Stimulated activated CD4-positive, alpha-beta T cell treated with anti-CD3 and anti-CD28 coated beads, Interleukin-15, amount 100 ng/mL, for 24 hours (primary cell): ENCODE measurements at regions not wholly inside any gene's neighbourhood (a gene's known extent, or its start where the extent isn't known, plus 50 kb on each side); places are given as distances from the start of the nearest gene placed in this dataset.
"Not testable (repeated sequence)": the region's sequence is repeated elsewhere in the genome, so short reads cannot be mapped to it uniquely, and the experiment has no call there.

Experiments
- DNase-seq: peaks from one replicate; pipeline ENCODE4 v3.0.0-alpha.2; 2020

DNA sequence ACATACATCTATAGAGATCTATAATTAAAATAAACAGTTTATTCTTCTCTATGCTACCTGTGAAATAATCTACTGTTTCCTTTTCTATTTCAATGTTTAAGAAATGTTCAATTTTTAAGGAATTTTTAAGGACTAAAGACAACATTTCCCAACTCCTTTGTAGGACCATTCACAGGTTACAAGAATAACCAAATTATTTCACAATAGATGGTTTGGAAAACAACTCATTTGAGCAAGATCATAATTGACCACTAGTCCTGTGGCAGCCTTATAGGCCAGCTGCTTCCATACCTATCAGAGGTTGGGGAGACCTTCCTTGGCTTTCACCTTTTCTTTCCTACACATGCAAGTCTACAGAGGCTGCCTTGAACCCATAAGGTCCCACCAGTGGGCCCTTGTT, 193.7 kb downstream of the TTC39B start:
- DNase-seq = no peak

DNA sequence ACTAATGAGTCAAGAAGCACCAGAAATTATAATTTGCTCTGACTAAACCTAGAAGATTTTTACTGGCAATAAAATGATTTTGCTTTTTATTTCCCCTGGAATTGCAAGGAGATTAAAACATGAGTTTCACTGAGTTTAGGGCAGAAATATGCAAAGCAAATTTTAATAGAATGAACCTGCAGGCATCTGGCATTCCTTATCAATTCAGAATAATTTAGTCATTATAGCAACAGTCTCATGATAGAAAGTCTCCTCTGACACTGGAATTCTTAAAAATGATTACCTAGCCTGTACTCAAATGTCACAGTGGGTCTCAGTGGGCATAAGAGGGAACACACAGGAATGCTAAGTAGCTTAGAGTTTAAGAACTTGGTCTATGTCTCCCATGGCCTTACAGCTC, 195.9 kb downstream of the TTC39B start:
- no peak for DNase-seq

DNA sequence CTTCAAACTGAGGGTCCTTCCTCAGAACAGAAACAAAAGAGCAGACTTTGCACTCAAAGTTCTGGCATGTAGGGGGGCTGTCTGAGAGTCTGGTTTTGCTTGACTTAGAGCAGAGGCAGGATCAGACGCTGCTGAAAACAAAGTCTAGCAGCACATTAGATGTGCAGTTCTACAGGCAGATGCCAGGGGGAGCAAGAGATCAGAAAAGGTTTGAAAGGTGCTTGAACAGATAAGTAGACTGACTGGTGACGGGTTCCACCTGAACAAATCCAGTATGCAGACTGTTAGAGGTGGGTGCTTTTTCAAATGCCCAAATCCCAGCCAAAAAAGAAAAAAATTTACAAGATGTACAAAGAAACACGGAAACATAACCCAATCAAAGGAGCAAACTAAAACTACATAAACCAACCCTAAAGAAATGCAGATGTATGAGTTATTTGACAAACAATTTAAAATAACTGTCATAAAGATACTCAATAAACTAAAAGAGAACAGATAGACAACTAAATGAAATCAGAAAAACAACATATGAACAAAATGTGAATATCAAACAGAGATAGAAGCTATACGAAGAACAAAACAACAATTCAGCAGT, 194.7 kb upstream of the FREM1 start:
- DNase-seq = peak; percentile 45

DNA sequence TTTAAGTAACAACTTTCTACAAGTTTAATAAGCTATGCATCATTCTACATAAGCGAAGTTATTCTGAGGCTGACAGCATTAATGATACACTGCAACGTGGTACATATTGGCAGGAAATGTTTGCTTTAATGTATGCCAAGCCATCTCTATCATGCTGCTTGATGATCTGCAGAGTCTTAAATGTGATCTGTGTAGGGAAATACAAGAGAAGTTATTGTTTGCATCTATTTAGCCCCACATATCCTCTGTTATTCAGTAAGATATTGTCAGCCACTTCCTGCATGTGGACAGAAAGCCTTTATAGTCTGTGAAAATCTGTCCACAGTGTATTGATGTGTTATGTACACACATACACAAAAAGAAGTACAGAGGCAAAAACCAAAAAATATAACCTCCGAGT, 193.1 kb upstream of the FREM1 start:
- DNase-seq = no peak

DNA sequence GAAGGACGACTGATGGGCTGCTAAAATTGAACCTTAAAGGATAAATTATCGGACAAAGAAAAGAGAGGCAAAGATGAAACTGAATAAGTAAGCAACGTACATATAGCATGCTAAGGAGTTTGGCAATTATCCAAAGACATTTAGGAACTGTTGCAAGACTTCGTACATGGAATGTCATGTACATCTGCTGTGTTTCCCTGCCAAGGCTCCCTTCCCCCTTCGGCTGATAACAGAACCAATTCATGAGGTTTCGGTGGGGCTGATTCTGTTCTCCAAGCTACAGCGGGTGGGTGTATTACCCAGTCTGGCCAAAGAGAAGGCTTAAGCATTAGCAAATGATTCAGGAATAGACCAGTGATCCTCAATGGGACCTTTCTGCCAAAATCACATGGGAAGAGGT, 190.9 kb upstream of the FREM1 start:
- no peak for DNase-seq

DNA sequence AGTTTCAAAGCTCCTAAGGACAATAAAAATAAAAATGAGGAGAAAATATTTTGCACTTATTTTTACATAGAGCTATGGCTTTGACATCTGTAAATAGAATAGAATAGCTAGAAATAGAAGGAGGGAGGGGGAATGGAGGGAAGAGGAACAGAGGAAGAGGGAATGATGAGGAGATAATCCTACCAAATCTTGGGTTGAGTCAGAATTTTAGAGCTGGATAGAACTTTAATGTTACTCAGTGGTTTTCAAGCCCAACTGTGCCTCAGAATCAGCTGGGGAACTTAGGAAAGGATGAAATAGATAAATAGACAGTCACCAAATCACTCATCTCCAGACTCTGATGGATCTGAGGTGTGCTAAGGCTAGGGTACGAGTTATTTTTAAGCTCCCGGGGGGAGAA, 190.3 kb upstream of the FREM1 start:
- no peak for DNase-seq

DNA sequence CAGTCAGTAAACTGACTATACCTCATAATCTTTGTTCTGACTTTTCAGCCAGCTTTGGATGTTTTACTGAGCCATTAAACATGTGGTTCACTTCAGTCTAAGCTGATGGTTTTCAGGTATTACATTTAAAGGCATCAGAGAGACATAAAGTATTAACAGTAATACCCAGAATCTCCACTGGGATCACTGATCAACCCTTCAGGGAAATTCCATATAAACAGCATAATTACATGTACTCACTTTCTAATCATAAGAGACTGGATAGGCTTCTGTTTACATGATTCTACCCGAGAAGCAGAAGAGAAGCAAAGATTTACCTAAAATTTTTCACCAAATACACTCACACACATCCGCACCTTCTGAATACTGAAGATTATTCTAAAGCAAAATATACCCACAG, 186.7 kb upstream of the FREM1 start:
- no peak for DNase-seq

DNA sequence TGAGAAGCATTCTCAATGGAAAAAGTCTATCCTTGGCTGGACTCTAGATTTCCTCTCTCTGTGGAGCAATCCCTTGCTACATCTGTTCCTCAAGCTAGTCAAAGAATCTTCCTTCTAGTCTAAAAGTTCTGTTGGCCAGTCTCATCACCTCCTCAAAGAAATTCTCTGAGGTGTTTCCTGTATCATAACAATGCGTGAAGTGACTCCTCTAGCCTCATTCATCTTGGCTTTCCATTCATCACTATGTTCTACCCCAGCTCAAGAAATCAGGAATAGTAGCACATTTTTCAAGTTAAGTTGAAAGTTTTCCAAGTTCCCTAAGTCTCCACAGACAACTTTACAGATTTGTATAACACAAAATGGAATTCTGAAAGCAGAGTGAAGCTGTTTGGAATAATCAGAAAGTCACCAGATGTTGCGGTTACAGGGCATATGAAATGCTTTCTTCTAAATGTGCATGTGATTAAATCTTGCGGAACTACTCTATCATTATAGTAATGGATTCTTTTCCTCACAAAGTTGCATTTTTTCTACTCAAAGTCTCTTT, 176.6 kb upstream of the FREM1 start:
- no peak for DNase-seq

DNA sequence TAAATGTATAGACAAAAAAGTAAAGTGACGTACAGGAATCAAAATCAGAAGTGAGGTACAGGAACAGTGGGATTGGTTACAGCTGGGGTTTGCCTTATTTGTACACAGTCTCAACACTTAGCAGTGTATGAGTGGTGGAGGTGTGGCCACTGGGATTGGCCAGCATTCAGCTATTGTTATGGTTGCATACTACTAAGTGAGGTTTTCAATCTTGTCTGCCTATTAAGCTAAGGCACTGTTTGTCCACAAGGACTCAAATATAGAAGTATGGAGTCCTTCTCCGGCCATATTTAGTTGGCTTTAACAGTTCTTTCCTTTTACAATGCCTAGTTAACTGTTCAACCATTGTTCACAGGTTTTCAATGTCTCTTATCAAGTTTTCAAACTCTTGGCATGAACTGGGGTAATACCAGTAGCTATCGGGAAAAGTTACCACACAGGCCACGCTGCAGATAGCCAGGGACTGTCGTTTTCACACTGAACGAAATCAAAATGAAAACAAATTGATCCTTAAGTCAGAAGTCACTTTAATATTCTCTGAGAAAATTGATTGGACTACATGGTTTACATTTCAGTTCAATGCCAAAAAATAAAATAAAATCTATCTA, 176.0 kb upstream of the FREM1 start:
- DNase-seq = no peak

DNA sequence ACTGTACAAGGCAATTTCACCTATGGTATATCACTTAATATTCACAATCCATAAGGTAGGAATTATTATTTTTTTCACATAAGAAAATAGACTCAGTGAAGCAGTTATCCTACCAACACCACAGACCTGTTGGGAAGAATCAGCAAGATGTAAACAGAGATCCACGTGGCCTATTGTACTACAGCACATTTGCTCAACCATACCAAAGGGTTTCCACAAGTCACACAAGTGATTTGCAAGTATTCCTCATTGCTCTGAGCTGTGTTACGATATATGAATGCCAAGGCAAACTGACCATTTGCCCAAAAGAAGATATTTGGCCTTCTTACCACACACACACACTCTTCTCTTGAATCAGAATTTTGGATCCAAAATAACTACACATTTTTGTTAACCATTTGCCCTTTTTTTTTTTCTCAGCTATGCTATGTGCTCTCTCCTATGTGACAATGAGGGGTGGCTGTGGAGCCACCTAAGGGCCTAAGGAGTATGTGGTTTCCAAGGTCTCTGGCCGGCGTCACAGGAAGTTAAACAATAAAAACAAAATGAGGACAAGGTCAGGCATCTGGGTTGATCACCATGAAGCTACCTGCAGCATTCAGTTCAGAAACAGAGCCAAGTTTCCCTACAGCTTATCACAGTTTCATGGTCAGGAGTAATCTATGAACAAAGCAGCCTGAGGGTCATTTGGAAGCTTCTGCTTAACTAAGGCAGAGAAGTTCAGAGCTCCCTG, 171.0 kb upstream of the FREM1 start:
- no peak for DNase-seq

DNA sequence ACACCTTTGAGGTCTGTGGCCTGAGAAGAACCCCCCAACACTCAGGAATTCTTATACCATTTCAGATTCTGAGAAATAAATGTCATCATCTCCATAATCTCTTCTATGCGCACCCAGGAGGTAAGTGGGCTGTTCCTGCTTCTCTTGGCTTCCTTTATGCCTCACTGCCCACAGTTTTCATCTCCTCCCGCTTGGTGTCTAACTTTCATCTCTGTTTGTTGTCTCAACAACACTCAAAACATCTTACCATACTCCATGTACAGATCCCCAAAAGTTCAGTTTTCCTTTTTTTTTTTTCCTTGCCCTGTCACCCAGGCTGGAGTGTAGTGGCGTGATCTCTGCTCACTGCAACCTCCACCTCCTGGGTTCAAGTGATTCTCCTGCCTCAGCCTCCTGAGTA, 170.2 kb upstream of the FREM1 start:
- DNase-seq = no peak

DNA sequence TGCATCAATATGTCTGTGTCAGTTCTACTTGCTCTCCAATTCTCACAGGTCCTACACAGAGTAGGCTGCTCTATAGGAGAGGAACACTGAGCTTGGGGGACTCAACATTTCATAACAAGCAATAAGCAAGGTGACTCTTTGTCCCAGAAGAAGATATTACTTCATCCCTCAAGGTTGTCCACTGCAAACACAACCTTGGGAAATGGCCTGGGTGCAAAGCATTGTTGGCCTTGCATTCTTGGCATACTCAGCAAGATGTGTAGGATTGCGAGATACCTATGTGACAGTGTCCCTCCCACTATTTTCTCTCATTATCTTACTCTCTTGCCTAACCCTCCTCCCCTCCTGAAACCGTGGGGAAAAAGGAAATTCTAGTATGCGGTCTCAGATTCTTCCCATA, 169.8 kb upstream of the FREM1 start:
- DNase-seq = no peak

DNA sequence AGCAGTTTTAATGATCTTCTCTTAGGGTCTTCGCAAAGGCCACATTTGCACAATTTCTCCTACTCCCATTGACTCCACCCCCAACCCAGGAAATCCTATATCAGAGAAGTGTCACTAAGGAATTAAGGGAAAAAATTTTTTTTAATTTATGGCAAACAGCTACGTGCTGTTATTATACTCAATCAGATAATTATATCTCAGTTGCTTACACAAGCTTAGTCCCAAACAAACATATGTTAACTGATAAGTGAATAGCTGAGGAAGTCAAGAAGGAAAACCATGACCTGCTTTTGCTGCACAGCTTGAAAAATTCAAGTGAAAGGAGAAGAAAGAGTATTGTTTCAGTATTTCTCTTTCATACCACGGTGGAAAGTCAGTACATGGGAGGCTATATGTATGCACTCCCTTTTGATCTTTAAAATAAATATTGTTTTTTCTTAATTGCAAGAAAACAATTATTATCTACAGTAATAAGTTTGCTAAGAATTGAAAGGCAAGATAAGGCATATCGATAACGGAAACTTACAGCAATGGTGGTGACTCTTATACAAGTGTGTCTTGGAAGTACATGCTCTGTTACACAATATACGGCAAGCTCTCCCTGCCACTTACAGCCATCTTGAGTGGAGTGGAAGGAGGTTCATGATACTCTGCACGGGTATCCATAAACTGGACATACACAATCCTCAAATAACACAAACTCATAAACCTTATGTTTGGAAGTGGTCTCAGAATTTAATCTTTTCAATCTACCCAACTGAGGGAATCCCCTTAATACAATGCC, 167.9 kb upstream of the FREM1 start:
- no peak for DNase-seq

DNA sequence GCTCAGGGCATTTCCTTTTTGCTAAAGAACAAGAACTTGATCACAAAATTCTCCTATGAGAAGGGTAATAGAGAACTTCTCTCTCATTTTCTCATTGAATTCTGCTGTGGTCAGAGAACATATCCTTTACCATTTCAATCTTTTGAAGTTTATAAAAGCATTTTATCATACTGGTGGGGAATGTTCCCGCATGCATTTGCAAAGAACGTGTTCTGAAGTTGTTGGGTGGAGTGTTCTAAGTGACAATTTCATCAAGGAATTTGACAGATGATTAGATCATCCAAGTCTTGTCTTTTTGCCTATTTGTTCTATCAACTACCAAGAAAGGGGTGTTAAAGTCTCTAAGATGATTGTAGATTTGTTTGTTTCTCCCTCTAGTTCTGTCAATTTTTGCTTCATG, 163.4 kb upstream of the FREM1 start:
- DNase-seq = no peak

DNA sequence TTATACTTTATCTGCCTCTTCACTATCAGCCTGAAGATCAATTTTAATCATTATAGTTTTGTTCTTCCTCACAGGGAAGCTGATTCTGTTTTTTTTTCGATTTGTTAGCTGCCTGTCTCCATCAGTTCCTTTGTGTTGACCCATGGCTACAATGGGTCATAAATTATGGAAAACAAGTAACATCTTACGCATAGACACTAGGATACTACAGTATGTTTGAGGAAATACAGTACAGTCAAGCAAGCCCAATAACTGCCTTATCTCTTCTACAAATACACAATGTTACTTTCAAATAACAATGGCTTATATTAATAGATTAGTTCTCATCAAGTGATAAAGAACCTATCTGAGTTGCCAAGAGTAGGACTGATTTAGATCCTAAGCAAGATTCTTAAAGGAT, 160.5 kb upstream of the FREM1 start:
- DNase-seq = no peak

DNA sequence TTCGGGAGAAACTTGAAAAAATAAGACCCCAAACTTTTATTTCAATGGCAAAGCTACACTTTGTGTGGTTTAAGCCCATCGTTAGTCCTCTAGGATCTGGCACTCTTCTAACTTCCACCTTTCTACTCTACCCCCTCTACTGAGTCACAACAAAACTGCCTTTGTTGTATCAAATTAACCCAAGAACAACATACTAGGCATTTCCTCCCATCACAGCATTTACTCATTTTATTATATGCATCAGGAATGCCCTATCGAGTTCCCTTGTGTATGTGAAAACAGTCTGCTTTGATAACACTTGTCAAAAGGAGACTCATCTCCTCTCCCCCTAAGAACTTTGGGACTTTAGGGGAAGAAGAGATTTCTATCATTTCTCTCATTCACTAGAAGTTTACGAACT, 158.9 kb upstream of the FREM1 start:
- no peak for DNase-seq

DNA sequence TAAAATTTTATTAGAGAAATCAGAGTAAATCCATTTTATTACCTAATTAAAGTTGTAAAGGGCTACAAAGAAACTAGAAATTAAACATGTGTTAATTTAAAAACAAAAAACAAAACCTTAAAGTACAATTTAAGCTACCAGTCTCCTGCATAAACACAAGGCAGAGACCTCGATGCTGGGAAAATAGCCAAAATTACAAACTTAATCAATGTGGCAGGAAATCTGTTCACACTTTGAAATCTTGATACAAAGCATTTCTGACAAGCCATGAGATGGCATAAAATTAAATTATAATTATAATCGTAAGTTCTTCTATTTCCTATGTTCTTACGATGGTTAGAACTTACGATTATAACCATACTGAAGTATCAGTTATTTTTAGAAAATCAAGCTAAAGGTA, 158.0 kb upstream of the FREM1 start:
- DNase-seq = no peak

DNA sequence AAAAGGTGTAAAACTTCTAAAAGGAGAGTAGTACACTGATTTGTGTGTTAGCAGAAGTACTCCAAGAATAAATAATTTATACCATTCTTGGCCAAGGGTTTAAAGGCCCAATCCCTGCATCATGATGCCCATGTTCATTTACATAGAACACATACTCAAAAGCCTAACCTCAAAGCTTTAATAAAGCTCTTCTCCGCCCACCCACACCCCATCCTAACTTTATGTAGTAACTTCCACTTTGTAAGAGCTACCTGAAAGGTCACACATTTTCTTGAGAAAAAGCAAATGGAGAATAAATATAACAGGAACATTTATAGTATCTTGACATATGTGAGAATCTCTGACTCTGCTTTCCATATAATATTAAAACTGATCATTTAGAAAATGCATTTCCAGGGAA, 148.8 kb upstream of the FREM1 start:
- DNase-seq = no peak

DNA sequence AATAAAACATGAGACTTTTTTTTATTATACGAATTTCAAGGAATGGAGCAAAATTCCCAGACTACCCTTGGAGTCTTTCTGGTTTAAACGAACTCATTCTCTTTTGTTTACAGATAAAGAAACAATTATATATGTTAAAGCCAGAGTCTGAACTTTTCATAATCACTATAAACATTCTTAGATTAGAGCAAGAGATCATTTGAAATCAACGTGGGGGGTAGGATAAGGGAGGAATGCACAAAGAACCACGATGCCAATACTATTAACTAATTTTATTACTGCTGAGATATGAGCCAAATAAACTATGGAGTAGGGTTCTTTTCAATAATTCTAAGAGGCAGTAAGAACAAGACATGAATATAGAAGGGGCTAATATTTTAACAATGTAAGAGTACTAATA, 148.0 kb upstream of the FREM1 start:
- DNase-seq = no peak

DNA sequence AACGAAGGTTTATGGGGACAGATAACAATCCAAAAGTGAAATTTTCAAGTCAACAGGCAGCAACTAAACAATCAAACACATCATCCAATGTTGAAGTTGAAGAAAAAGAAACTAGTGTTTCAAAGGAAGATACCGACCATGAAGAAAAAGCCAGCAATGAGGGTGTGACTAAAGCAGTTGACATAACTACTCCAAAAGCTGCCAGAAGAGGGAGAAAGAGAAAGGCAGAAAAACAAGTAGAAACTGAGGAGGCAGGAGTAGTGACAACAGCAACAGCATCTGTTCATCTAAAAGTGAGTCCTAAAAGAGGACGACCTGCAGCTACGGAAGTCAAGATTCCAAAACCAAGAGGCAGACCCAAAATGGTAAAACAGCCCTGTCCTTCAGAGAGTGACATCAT, 145.1 kb upstream of the FREM1 start:
- not testable (repeated sequence) for DNase-seq

DNA sequence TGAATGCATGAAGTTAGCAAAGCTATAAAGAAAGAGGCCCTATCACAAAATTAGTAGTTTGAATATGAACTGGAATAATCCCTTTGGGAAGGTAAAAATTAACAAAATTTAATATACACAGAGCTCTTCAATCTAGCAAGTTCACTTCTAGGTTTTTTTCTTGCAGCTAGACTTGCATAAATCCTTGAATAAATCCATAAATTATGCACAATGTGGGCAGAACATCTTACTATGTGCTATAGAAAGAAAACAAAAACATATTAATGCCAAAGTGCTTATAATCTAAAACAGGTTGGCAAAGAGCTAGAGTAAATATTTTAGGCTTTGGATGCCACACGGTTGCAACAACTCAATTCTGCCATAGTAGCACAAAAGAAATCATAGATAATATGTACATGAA, 138.5 kb upstream of the FREM1 start:
- no peak for DNase-seq

DNA sequence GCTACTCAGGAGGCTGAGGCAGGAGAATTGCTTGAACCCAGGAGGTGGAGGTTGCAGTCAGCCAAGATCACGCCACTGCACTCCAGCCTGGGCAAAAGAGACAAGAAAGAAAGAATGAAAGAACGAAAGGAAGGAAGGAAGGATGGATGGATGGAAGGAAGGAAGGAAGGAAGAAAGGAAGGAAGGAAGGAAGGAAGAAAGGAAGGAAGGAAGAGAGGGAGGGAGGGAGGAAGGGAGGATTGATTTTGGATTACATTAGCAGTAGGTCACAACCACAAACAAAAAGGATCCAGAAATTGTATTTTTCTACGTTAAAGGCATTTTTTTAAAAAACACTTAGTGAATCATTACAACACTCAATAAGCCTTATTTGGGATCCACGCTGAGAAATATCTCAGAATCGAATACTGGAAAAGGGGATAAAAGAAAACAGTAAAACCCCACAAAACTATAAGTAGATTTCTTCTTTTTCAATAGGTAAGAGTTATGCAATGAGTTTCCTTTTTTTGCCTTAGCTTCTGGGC, 136.9 kb upstream of the FREM1 start:
- DNase-seq = no peak

DNA sequence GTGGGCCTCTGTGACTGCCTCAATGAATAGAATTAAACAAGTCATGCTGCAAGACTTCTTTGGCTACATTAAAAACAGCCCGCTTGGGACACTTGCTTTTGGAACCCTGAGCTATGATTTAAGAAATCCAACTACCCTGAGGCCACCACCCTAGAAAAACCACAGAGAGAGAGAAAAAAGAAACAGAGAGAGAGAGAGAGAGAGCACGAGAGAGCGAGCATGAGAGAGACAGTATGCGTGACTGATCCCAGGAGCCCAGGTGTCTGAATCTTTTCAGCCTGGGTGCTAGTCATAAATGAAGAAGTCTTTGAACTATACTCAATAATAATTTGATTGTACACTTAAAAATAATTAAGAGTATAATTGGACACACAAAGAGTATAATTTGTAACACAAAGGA, 123.1 kb upstream of the FREM1 start:
- no peak for DNase-seq
